CD4-positive, alpha-beta memory T cell (primary cell): ENCODE measurements at regions not wholly inside any gene's neighbourhood (a gene's known extent, or its start where the extent isn't known, plus 50 kb on each side); places are given as distances from the start of the nearest gene placed in this dataset.

ENCODE experiments used
- CTCF ChIA-PET: fragments of 350-600 bp; sonication (Branson Sonifier 250); formaldehyde crosslinking; loops from one replicate; lab custom pipeline; 2021; ENCODE audit warnings: inconsistent platforms; ENCODE audit not compliant: partially characterized antibody; lab: Charles Lee
- POLR2A ChIA-PET: fragments of 350-600 bp; sonication (Branson Sonifier 250); formaldehyde crosslinking; loops from one replicate; lab custom pipeline; 2021; ENCODE audit not compliant: partially characterized antibody; lab: Charles Lee
- DNase-seq, 5 donors: peaks; one replicate each; pipeline versions ENCODE4 v3.0.0 to v3.0.0-alpha.2; 2020 to 2022; ENCODE audit warnings: mixed read lengths in 1 of 5
- H3K27ac ChIP-seq: one replicate; pipeline ENCODE4 v1.7.0; 2013; ENCODE audit warnings: low read depth, low read length
- H3K27me3 ChIP-seq: 2 replicates; pipeline ENCODE4 v1.7.0; 2013; ENCODE audit warnings: mild to moderate bottlenecking, low read length, moderate library complexity; ENCODE audit not compliant: insufficient read depth
- H3K36me3 ChIP-seq: 2 replicates; pipeline ENCODE4 v1.7.0; 2013; ENCODE audit warnings: mild to moderate bottlenecking, low read length, moderate library complexity; ENCODE audit not compliant: insufficient read depth
- H3K4me1 ChIP-seq: 2 replicates; pipeline ENCODE4 v1.7.0; 2013; ENCODE audit warnings: mild to moderate bottlenecking, low read length, moderate library complexity; ENCODE audit not compliant: insufficient read depth
- H3K4me3 ChIP-seq, 2 donors: one replicate each; pipeline ENCODE4 v1.7.0; 2013; ENCODE audit warnings: low read length in 2 of 2, mild to moderate bottlenecking in 1 of 2
- H3K9me3 ChIP-seq, 2 donors: one replicate each; pipeline ENCODE4 v1.7.0; 2013; ENCODE audit warnings: low read length in 2 of 2, control low read depth in 1 of 2; ENCODE audit not compliant: control insufficient read depth in 1 of 2
- H3K27ac Mint-ChIP-seq, 7 donors: one replicate each; pipeline ENCODE4 v1.8.0; 2020 to 2021; ENCODE audit warnings: mixed read lengths in 7 of 7, mild to moderate bottlenecking in 6 of 7, inconsistent platforms in 3 of 7, moderate library complexity in 3 of 7
- H3K27me3 Mint-ChIP-seq, 2 donors: one replicate each; pipeline ENCODE4 v1.8.0; 2020 to 2021; ENCODE audit warnings: mixed read lengths in 2 of 2
- H3K36me3 Mint-ChIP-seq, 2 donors: one replicate each; pipeline ENCODE4 v1.8.0; 2020 to 2021; ENCODE audit warnings: mixed read lengths in 2 of 2, inconsistent platforms in 1 of 2, mild to moderate bottlenecking in 1 of 2
- H3K4me1 Mint-ChIP-seq, 4 donors: one replicate each; pipeline ENCODE4 v1.8.0; 2020 to 2021; ENCODE audit warnings: mixed read lengths in 4 of 4, mild to moderate bottlenecking in 1 of 4
- H3K4me3 Mint-ChIP-seq, 8 donors: one replicate each; pipeline ENCODE4 v1.8.0; 2020 to 2021; ENCODE audit warnings: mixed read lengths in 8 of 8, mild to moderate bottlenecking in 7 of 8, moderate library complexity in 6 of 8, inconsistent platforms in 3 of 8
- H3K9me3 Mint-ChIP-seq, 8 donors: one replicate each; pipeline ENCODE4 v1.8.0; 2020 to 2021; ENCODE audit warnings: mixed read lengths in 8 of 8, mild to moderate bottlenecking in 5 of 8, inconsistent platforms in 3 of 8, moderate library complexity in 1 of 8
- intact Hi-C: fragments of 100-400 bp; cut with micrococcal nuclease; formaldehyde crosslinking; loops from one replicate; pipeline ENCODE4 v1.15.1; 2023

GRCh38 chr2:120830096-120830830 is 94.6 kb downstream of the GLI2 start:
- no peak overlapping the region for H3K4me3 Mint-ChIP-seq
- Histone ChIP-seq H3K27ac (no peak overlapping the region), H3K4me3 (no peak overlapping the region), H3K36me3 (no peaks in the 10 kb centered on the region), H3K9me3 (no peaks in the 10 kb centered on the region), H3K27me3 (no peaks in the 10 kb centered on the region), H3K4me1 (no peaks in the 10 kb centered on the region)
- no peak overlapping the region for H3K27ac Mint-ChIP-seq
- ChIA-PET CTCF (no interaction called here), POLR2A (no interaction called here)
- H3K36me3 Mint-ChIP-seq, result no peaks in the 10 kb centered on the region
- H3K9me3 Mint-ChIP-seq, result no peaks in the 10 kb centered on the region
- no peaks in the 10 kb centered on the region for H3K27me3 Mint-ChIP-seq
- peaks cover 0 to 1% (median 0%) of the 10 kb centered on the region in 4 donors for H3K4me1 Mint-ChIP-seq
- intact Hi-C loops, result no loop called here
- DNase-seq, result no peak

DNA sequence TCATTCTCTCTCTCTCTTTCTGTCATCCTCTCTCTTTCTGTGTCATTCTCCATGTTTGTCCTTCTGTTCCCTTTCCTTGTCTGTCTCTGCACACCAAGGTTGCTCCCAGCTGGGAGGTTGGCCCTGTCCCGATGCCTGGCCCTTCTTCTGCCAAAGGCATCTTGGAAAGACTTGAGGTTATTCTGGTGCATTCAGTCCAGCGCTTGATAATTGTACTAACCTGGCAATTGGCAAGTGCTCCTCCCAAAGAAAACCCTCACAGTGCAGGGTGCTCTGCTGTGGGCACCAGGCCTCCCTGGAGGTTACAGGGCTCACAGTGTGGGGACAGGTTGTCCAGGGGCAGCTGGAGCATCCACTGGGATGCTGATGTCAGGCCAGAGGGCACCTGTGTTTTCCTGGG is 95.4 kb downstream of the GLI2 start:
- no peaks in the 10 kb centered on the region for H3K9me3 Mint-ChIP-seq
- intact Hi-C loops, result no loop called here
- H3K27ac Mint-ChIP-seq, result no peak overlapping the region
- ChIA-PET POLR2A (no interaction called here), CTCF (no interaction called here)
- no peaks in the 10 kb centered on the region for H3K27me3 Mint-ChIP-seq
- Histone ChIP-seq H3K27me3 (no peaks in the 10 kb centered on the region), H3K4me1 (no peaks in the 10 kb centered on the region), H3K4me3 (no peak overlapping the region), H3K27ac (no peak overlapping the region), H3K36me3 (no peaks in the 10 kb centered on the region), H3K9me3 (no peaks in the 10 kb centered on the region)
- H3K4me1 Mint-ChIP-seq, result peaks cover 0 to 1% (median 0%) of the 10 kb centered on the region in 4 donors
- no peaks in the 10 kb centered on the region for H3K36me3 Mint-ChIP-seq
- H3K4me3 Mint-ChIP-seq, result no peak overlapping the region
- no peak for DNase-seq

DNA sequence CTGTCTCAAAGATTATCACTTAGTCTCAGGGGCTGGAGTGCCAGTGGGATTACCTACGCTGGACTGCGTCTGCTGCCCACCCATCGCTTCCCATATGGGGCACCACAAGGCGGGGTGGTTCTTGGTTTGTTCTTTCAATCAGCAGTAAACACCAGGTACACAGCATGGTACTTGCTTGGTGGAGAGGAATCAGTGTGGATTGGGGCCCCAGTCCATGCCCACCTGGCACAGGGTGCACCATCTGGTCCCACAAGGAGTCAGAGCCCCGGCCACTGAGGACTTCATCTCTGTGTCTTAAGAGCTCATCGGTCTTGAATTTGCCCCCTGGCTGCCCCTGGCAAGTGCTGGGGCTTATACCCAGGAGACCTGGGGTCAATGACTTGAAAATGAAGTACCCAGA is 96.2 kb downstream of the GLI2 start:
- no peak overlapping the region for H3K27ac Mint-ChIP-seq
- no peak overlapping the region for H3K4me3 ChIP-seq

GRCh38 chr2:120832296-120833070 is 96.8 kb downstream of the GLI2 start:
- Mint-ChIP-seq H3K4me3 (no peak overlapping the region), H3K36me3 (no peaks in the 10 kb centered on the region), H3K27me3 (peaks cover 0 to 2% of the 10 kb centered on the region in 2 donors), H3K4me1 (peaks cover 0 to 1% (median 0%) of the 10 kb centered on the region in 4 donors), H3K27ac (no peak overlapping the region), H3K9me3 (no peaks in the 10 kb centered on the region)
- Histone ChIP-seq H3K4me3 (no peak overlapping the region), H3K9me3 (no peaks in the 10 kb centered on the region), H3K27ac (no peak overlapping the region), H3K36me3 (no peaks in the 10 kb centered on the region), H3K27me3 (no peaks in the 10 kb centered on the region), H3K4me1 (no peaks in the 10 kb centered on the region)
- ChIA-PET POLR2A (no interaction called here), CTCF (interaction anchor here (1.0 kb wide), 1 partner anchor 8 kb away, joined by 3 read pairs; no protein-coding TSS in a partner anchor)
- intact Hi-C loops, result no loop called here
- DNase-seq, result no peak

More for the DNA sequence above, 96.2 kb downstream of the GLI2 start:
- Histone ChIP-seq H3K9me3 (no peaks in the 10 kb centered on the region), H3K36me3 (no peaks in the 10 kb centered on the region), H3K27ac (no peak overlapping the region), H3K27me3 (no peaks in the 10 kb centered on the region), H3K4me1 (no peaks in the 10 kb centered on the region)
- DNase-seq, result no peak
- no peaks in the 10 kb centered on the region for H3K9me3 Mint-ChIP-seq
- H3K27me3 Mint-ChIP-seq, result peaks cover 0 to 1% of the 10 kb centered on the region in 2 donors
- POLR2A ChIA-PET, result no interaction called here
- H3K4me1 Mint-ChIP-seq, result peaks cover 0 to 1% (median 0%) of the 10 kb centered on the region in 4 donors
- intact Hi-C loops, result no loop called here
- no peaks in the 10 kb centered on the region for H3K36me3 Mint-ChIP-seq
- no peak overlapping the region for H3K4me3 Mint-ChIP-seq
- CTCF ChIA-PET, result no interaction called here

DNA sequence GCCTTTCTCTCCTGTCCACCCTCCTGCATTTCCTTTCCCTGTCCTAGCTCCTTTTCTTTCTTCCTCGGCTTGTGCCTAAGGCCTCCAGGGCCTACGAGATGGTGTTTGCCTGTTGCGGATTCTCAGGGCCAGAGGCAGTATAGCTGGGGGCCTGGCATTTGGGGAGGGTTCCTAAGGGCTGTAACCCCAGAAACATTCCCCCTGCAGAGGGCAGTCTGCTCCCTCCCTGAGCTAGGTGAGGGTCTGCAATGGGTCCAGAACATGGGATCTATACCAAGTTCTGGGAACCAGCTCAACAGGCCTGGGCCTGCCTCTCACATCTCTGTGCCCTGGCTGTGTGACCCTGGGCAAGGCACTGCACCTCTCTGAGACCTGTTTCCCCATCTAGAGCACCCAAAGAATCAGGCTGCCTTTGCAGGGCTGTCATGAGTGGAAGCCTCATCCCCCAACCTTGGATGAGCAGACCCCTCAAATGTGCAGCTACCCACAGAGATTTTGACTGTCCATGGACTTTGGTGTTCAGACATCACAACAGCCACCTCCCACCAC is 97.5 kb downstream of the GLI2 start:
- Histone ChIP-seq H3K36me3 (no peaks in the 10 kb centered on the region), H3K9me3 (no peaks in the 10 kb centered on the region), H3K27me3 (no peaks in the 10 kb centered on the region), H3K4me3 (no peak overlapping the region), H3K27ac (no peak overlapping the region), H3K4me1 (no peaks in the 10 kb centered on the region)
- no peaks in the 10 kb centered on the region for H3K9me3 Mint-ChIP-seq
- DNase-seq, result no peak
- H3K4me1 Mint-ChIP-seq, result peaks cover 0 to 1% (median 0%) of the 10 kb centered on the region in 4 donors
- H3K27me3 Mint-ChIP-seq, result peaks cover 0 to 3% of the 10 kb centered on the region in 2 donors
- H3K36me3 Mint-ChIP-seq, result no peaks in the 10 kb centered on the region
- H3K27ac Mint-ChIP-seq, result no peak overlapping the region
- CTCF ChIA-PET, result interaction anchor here (1.0 kb wide), 1 partner anchor 9 kb away, joined by 3 read pairs; no protein-coding TSS in a partner anchor
- intact Hi-C loops, result no loop called here
- no peak overlapping the region for H3K4me3 Mint-ChIP-seq
- POLR2A ChIA-PET, result no interaction called here

DNA sequence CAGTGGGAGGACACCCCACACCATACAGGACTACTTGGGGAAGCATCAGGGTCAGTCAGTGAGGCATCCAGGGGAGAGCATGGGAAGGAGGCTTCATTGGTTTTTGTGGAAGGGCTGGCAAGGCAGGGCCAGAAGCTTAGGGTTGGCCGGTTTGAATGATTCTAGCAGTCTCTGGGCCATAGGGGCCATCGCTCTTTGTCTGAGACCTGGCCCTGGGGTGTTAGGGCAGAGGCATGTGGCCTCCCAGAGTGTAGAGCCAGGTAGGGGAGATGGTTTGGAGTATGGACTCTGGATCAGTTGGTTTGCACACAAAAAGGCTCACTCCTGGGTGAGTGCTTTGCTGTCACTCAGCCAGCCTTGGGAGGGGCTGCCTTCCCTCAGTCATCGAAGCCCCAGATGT is 98.5 kb downstream of the GLI2 start:
- Mint-ChIP-seq H3K27ac (no peak overlapping the region), H3K4me3 (no peak overlapping the region), H3K9me3 (no peaks in the 10 kb centered on the region), H3K27me3 (peaks cover 0 to 3% of the 10 kb centered on the region in 2 donors), H3K4me1 (peaks cover 0 to 1% (median 0%) of the 10 kb centered on the region in 4 donors), H3K36me3 (no peaks in the 10 kb centered on the region)
- H3K27ac ChIP-seq, result no peak overlapping the region
- ChIA-PET POLR2A (no interaction called here), CTCF (no interaction called here)
- H3K9me3 ChIP-seq, result no peaks in the 10 kb centered on the region
- H3K4me3 ChIP-seq, result no peak overlapping the region
- DNase-seq, result no peak
- intact Hi-C loops, result no loop called here
- no peaks in the 10 kb centered on the region for H3K36me3 ChIP-seq
- no peaks in the 10 kb centered on the region for H3K27me3 ChIP-seq
- no peaks in the 10 kb centered on the region for H3K4me1 ChIP-seq

GRCh38 chr2:120836281-120836680 is 100.6 kb downstream of the GLI2 start:
- Mint-ChIP-seq H3K9me3 (peaks cover 0 to 2% (median 0%) of the 10 kb centered on the region in 8 donors), H3K27ac (no peak overlapping the region), H3K36me3 (no peaks in the 10 kb centered on the region), H3K4me3 (no peak overlapping the region), H3K27me3 (peaks cover 2 to 3% of the 10 kb centered on the region in 2 donors), H3K4me1 (no peaks in the 10 kb centered on the region)
- intact Hi-C loops, result no loop called here
- Histone ChIP-seq H3K36me3 (no peaks in the 10 kb centered on the region), H3K27ac (no peak overlapping the region), H3K27me3 (no peaks in the 10 kb centered on the region), H3K9me3 (no peaks in the 10 kb centered on the region), H3K4me1 (no peaks in the 10 kb centered on the region), H3K4me3 (no peak overlapping the region)
- CTCF ChIA-PET, result no interaction called here
- POLR2A ChIA-PET, result no interaction called here
- DNase-seq, result no peak
